ENCODE measurements at regions not wholly inside any gene's neighbourhood (a gene's known extent, or its start where the extent isn't known, plus 50 kb on each side); places are given as distances from the start of the nearest gene placed in this dataset.

DNA sequence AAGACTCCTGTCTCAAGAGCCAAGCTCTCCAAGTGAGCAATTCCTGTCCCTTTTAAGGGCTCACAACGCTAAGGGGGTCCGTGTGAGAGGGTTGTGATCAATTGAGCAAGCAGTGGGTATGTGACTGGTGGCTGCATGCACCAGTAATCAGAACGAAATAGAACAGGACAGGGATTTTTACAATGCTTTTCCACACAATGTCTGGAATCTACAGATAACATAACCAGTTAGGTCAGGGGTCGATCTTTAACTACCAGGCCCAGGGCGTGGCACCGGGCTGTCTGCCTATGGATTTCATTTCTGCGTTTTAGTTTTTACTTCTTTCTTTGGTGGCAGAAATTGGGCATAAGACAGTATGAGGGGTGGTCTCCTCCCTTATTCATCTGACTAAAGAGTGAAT lies 54.9 kb upstream of the SP4 start:
- no peak for DNase-seq (ENCODE audit: low spot score in 2 of 2)
- no peaks in the 10 kb centered on the region for H3K4me1 ChIP-seq
- no peak overlapping the region for H3K27ac ChIP-seq
- H3K4me3 ChIP-seq: no peak overlapping the region
- no peaks in the 10 kb centered on the region for H3K36me3 ChIP-seq
- H3K9me3 ChIP-seq: peaks cover 0 to 15% of the 10 kb centered on the region in 2 donors
- TF ChIP-seq POLR2AphosphoS5 (IDR thresholded peaks at IDR 0.05) (no peak), POLR2A (IDR thresholded peaks at IDR 0.05) (no peak), CTCF (IDR thresholded peaks at IDR 0.05) (no peak)
- intact Hi-C loops (cut with DNase I; ENCODE audit: low total_unique reads): no loop called here
- H3K27me3 ChIP-seq: no peaks in the 10 kb centered on the region

DNA sequence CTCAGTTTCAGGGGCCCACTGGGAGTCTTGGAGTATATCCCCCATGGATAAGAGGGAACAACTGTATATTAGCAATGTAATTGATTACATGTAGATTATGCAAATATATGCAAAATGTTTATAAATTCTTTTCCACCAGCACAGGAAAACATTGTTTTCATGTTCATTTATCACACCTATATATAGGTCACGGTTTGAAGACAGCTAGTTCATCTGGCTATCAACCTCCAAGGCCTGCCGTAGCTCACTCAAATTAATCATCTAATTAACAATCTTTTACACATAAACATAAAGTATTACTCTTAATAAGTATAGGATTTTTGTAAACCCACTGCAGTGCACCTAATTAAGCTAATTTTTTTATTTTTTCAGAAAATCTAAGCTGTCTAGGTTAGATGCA lies 53.7 kb upstream of the SP4 start:
- Histone ChIP-seq H3K27ac (no peak overlapping the region), H3K27me3 (no peaks in the 10 kb centered on the region), H3K4me1 (no peaks in the 10 kb centered on the region), H3K4me3 (no peak overlapping the region), H3K36me3 (no peaks in the 10 kb centered on the region), H3K9me3 (peaks cover 0 to 16% of the 10 kb centered on the region in 2 donors)
- no peak for DNase-seq (ENCODE audit: low spot score in 2 of 2)
- intact Hi-C loops (cut with DNase I; ENCODE audit: low total_unique reads): no loop called here
- TF ChIP-seq POLR2AphosphoS5 (IDR thresholded peaks at IDR 0.05) (no peak), POLR2A (IDR thresholded peaks at IDR 0.05) (no peak), CTCF (IDR thresholded peaks at IDR 0.05) (no peak)

- TF ChIP-seq POLR2AphosphoS5 (IDR thresholded peaks at IDR 0.05) (no peak), CTCF (IDR thresholded peaks at IDR 0.05) (no peak), POLR2A (IDR thresholded peaks at IDR 0.05) (no peak)
- Histone ChIP-seq H3K27ac (no peak overlapping the region), H3K4me3 (no peak overlapping the region), H3K4me1 (no peaks in the 10 kb centered on the region), H3K36me3 (no peaks in the 10 kb centered on the region), H3K9me3 (peaks cover 0 to 16% of the 10 kb centered on the region in 2 donors), H3K27me3 (no peaks in the 10 kb centered on the region)
- DNase-seq (ENCODE audit: low spot score in 2 of 2): no peak
- intact Hi-C loops (cut with DNase I; ENCODE audit: low total_unique reads): no loop called here
Measured at GRCh38 chr7:21377545-21377944, 50.3 kb upstream of the SP4 start.
